Fibroblast of skin of right biceps (primary cell): ENCODE measurements at regions not wholly inside any gene's neighbourhood (a gene's known extent, or its start where the extent isn't known, plus 50 kb on each side); places are given as distances from the start of the nearest gene placed in this dataset.
"Not testable (repeated sequence)": the region's sequence is repeated elsewhere in the genome, so short reads cannot be mapped to it uniquely, and the experiment has no call there.

Experiments
- DNase-seq: peaks from one replicate; pipeline ENCODE4 v3.0.0-alpha.2; 2013

- no peak for DNase-seq
These were observed 107.7 kb upstream of the GRIN3A start for GRCh38 chr9:101846161-101846560.

- no peak for DNase-seq
These were observed 102.3 kb upstream of the GRIN3A start for GRCh38 chr9:101840694-101841188.

- not testable (repeated sequence) for DNase-seq
These were observed 100.5 kb upstream of the GRIN3A start for GRCh38 chr9:101838988-101839387.

GRCh38 chr9:101836021-101836420, 97.6 kb upstream of the GRIN3A start:
- no peak for DNase-seq

DNA sequence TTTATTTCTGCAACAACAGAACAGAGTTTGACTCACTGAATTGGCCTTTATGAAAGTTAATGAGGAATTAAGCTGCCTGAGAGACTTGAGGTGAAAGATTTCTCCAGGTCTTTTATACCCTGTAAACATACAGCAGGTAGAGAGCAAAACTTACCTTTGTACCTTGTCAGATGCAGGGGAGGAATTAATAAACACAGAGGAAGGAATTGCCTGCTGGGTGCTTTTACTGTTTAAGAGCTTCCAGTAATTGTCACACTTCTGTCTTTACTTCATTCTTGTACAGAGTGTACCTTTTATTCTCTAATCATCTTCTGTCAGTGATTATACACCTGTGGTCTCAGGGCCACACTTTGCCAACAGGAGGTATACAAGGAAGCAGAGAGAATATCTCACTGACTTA, 94.0 kb upstream of the GRIN3A start:
- no peak for DNase-seq

DNA sequence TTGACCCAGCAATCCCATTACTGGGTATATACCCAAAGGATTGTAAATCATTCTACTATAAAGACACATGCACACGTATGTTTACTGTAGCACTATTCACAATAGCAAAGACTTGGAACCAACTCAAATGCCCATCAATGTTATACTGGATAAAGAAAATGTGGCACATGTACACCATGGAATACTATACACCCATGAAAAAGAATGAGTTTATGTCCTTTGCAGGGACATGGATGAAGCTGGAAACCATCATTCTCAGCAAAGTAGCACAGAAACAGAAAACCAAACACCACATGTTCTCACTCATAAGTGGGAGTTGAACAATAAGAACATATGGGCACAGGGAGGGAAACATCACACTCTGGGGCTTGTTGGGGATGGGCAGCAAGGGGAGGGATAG, 83.0 kb upstream of the GRIN3A start:
- DNase-seq: not testable (repeated sequence)

GRCh38 chr9:101820983-101821382, 82.5 kb upstream of the GRIN3A start:
- DNase-seq: not testable (repeated sequence)

GRCh38 chr9:101814064-101814463, 75.6 kb upstream of the GRIN3A start:
- no peak for DNase-seq

GRCh38 chr9:101807879-101808278, 69.4 kb upstream of the GRIN3A start:
- DNase-seq: not testable (repeated sequence)

GRCh38 chr9:101796044-101796443, 57.6 kb upstream of the GRIN3A start:
- no peak for DNase-seq

- no peak for DNase-seq
These were observed 56.7 kb upstream of the GRIN3A start for GRCh38 chr9:101795147-101795546.

- no peak for DNase-seq
These were observed 54.0 kb upstream of the GRIN3A start for GRCh38 chr9:101792475-101792874.

DNA sequence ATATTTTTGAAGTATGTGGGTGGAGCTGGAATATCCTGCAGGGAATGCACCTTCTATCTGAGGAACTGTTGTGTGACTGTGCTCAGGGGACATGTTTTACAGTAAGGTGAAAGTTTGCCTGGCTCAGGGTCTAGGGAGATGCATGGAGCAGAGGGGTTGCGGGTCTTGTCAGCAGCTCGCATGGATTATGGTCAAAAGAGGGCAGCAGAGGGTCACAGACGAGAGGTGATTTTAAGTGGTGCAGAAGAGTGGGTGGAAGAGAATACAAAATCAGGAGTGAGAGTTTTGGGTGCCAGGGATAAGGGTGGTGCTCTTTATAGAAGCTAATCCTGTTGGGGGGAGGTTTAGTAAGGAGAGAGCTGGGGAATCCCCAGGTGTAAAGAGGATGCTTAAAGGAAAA, 53.5 kb upstream of the GRIN3A start:
- DNase-seq: peak; percentile 15

DNA sequence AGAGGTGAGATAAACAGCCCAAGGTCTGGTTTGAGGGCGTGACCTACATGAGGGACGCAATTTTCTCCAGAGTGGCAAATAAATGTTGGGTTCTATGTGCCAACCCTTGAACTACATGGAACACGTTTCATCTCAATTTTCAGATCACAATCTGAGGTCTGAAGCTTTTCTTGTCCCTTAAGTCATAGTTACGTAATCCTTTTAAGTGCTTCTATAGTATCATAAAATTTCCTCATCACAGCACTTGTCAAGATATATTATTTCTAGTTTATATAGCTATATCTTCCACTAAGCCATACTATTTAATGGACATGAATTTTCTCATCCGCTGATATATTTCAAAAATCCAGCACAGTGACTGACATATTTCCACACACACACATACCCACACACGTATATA, 53.1 kb upstream of the GRIN3A start:
- no peak for DNase-seq
